ENCODE measurements at regions not wholly inside any gene's neighbourhood (a gene's known extent, or its start where the extent isn't known, plus 50 kb on each side); places are given as distances from the start of the nearest gene placed in this dataset.

DNA sequence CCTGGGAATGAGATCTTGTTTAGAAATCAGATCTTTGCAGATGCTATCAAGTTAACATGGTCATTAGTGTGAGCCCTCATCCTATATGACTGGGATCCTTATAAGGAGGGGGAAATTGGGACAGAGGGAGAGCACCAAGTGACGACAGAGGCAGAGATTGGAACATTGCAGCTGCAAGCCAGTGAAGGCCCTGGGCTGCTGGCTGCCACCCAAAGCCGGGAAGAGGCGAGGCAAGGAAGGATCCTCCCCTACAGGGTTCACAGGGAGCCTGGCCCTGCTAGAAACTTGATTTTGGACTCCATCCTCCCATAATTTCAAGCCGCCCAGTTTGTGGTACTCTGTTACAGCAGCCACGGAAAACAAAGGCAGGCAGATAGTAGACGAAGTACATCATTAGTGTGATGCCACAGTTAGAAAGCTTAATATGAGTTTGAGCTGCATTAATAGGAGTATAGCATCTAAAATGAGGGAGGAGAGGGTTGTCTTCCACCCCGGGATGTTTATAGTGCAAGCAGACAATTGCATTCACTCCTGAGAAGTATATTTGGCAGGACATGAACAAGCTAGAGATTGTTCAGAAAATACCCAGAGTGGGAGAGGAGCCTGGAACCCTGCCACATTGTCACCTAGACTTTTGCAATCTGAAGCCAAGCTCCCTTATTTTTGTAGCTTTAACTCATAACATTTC lies 56.8 kb upstream of the CLMP start:
- TF ChIP-seq, protein P1, sequence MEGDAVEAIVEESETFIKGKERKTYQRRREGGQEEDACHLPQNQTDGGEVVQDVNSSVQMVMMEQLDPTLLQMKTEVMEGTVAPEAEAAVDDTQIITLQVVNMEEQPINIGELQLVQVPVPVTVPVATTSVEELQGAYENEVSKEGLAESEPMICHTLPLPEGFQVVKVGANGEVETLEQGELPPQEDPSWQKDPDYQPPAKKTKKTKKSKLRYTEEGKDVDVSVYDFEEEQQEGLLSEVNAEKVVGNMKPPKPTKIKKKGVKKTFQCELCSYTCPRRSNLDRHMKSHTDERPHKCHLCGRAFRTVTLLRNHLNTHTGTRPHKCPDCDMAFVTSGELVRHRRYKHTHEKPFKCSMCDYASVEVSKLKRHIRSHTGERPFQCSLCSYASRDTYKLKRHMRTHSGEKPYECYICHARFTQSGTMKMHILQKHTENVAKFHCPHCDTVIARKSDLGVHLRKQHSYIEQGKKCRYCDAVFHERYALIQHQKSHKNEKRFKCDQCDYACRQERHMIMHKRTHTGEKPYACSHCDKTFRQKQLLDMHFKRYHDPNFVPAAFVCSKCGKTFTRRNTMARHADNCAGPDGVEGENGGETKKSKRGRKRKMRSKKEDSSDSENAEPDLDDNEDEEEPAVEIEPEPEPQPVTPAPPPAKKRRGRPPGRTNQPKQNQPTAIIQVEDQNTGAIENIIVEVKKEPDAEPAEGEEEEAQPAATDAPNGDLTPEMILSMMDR (IDR thresholded peaks at IDR 0.05; ENCODE audit: borderline replicate concordance, insufficient read depth, low read depth, low read length) = no peak
- no peak overlapping the region for H3K4me3 ChIP-seq (ENCODE audit: low read depth, low read length)

DNA sequence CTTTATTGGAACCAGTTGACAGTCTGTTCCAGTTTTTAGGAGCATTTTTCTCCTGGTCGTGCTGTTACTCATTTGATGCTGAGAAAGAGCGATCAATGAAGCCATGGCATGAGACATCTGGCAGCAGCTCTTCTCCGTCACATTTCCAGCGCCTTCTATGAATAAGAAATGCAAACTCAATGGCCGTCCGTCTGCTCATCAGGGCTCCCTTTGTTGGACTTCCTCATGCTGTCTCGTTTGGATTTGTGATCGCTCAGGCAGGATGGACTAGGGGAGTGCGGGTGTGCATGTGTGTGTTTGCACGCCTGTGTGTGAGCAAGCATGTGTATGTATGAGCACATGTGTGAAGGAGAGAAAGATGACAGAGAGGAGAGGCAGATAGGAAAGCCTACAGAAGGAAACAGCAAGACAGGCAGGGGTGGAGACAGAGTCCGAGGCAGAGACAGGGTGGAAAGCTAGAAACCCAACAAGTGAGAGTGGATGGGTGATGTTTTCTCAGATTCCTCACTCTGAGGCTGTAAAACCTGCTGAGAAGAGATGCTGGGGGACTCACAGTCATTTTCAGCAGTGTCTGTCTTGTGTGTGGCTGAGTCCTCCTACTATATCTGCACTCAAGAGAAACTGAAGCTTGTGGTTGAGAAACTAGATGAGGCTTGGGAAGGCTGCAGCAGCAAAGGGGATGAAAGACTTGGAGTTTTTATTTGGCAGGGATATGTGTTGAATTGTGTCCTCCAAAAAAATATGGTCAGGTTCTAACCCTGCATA lies 56.0 kb upstream of the CLMP start:
- no peak overlapping the region for H3K4me3 ChIP-seq (ENCODE audit: low read depth, low read length)
- TF ChIP-seq, protein P1 (IDR thresholded peaks at IDR 0.05; ENCODE audit: borderline replicate concordance, insufficient read depth, low read depth, low read length) = no peak

DNA sequence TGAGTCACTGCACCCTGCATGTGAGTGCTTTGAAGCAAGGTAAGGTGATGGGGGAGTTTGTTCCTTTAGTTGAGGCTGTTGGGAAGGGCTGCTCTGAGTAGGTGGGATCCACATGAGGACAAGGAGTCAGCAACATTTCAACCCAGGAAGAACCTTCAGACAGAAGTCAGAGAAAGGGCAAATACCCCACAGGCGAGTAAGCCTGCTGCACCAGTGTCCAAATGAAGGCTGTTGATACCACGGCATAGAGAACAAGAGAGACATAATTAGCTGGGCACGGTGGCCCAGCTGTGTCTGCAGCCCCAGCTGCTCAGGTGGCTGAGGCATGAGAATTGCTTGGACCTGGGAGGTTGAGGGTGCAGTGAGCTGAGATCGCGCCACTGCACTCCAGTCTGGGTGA lies 54.3 kb upstream of the CLMP start:
- TF ChIP-seq, protein P1 (IDR thresholded peaks at IDR 0.05; ENCODE audit: borderline replicate concordance, insufficient read depth, low read depth, low read length) = no peak
- no peak overlapping the region for H3K4me3 ChIP-seq (ENCODE audit: low read depth, low read length)

DNA sequence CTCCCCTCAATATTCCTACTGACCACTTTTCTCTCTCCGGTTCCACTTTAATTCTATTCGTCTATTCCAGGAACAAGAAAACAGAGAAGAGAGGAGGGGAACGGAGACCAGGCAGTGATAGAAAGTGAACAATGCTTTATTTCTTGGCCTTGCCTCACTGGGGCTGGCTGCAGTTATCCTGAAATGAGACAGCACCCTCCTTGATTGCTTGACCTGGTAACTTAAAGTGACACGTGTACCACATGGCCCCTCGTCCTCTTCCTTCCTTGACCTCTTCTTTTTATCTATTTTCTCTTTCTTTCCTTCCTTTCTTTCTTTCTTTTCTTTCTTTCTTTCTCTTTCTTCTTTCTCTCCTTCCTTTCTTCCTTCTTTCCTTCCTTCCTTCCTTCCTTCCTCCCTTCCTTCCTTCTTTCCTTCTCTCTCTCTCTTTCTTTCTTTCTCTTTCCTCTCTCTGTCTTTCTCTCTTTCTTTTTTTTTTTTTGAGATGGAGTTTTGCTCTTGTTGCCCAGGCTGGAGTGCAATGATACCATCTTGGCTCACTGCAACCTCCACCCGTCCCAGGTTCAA lies 52.8 kb upstream of the CLMP start:
- TF ChIP-seq, protein P1 (IDR thresholded peaks at IDR 0.05; ENCODE audit: borderline replicate concordance, insufficient read depth, low read depth, low read length) = no peak
- no peak overlapping the region for H3K4me3 ChIP-seq (ENCODE audit: low read depth, low read length)

DNA sequence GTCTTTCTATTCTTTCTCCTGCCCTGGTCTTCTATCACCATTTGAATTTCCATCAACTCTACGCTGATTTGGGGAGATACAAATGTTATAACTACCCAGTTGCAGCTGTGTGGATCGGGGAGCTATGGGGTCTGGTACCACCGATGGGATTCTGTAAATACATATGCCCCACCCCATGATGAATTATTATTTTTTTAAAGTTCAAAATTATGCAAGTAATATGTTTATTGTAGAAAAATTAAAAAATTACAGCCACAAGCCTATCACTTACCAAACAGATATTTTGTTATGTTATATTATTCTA lies 52.4 kb upstream of the CLMP start:
- H3K4me3 ChIP-seq (ENCODE audit: low read depth, low read length) = no peak overlapping the region
- TF ChIP-seq, protein P1 (IDR thresholded peaks at IDR 0.05; ENCODE audit: borderline replicate concordance, insufficient read depth, low read depth, low read length) = no peak

DNA sequence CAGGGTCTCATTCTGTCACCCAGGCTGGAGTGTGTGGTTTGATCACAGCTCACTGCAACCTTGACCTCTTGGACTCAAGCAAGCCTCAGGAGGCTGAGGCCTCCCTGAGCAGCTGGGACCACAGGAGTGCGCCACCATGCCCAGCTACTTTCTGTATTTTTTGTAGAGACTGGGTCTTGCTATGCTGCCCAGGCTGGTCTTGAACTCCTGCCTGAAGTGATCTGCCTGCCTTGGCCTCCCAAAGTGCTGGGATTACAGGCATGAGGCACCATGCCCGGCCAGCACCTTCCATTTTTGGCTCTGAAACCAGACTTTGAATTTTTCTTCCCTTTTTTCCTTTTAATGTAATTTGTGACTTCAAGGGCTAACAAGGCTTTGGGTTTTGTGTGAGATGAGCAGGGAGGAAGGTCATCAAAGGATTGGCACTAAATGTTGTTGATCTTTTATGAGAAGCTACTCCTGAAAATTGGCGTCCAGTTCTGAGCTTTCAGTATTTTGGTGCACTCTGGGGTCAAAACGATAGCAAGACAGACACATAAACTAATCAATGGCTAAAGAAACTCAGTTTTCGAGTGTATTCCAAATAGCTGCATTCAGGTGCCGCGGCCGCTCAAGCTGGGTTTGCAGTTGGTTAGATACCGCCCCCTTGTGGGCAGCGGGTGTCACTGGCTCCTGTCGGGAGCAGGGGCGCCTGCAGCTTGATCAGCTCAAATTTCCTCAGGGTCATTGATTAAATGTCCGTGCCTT lies 51.9 kb upstream of the CLMP start:
- no peak overlapping the region for H3K4me3 ChIP-seq (ENCODE audit: low read depth, low read length)

More for the DNA sequence above, 51.9 kb upstream of the CLMP start:
- TF ChIP-seq, protein P1 (IDR thresholded peaks at IDR 0.05; ENCODE audit: borderline replicate concordance, insufficient read depth, low read depth, low read length) = peak; percentile 94
